ENCODE measurements at regions not wholly inside any gene's neighbourhood (a gene's known extent, or its start where the extent isn't known, plus 50 kb on each side); places are given as distances from the start of the nearest gene placed in this dataset.

DNA sequence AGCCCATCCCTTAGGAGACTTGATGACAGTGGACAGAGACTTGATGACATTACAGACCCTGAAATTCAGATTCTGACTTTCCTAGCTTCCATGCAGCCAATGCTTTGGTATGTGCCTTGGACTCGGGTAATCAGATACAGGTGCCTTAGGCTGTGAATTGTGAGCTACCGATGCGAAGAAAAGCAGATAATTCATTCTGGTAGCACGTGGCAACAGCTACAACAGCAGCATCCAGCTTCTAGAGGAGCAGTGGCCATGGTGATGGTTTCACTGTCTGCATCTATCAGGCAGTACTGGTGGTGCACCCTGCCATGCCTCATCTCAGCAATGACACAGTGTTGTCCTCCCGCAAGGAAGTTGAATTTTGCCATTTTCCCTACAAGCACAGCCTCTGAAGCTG, 126.9 kb upstream of the TAPT1 start:
- no peak for TF ChIP-seq YY1 (IDR thresholded peaks at IDR 0.05; ENCODE audit: insufficient read depth, insufficient read length)
- TF ChIP-seq SUZ12 (IDR thresholded peaks at IDR 0.05; ENCODE audit: extremely low read depth, insufficient read depth, insufficient read length): no peak
